ENCODE measurements at regions not wholly inside any gene's neighbourhood (a gene's known extent, or its start where the extent isn't known, plus 50 kb on each side); places are given as distances from the start of the nearest gene placed in this dataset.
"Not testable (repeated sequence)": the region's sequence is repeated elsewhere in the genome, so short reads cannot be mapped to it uniquely, and the experiment has no call there.

DNA sequence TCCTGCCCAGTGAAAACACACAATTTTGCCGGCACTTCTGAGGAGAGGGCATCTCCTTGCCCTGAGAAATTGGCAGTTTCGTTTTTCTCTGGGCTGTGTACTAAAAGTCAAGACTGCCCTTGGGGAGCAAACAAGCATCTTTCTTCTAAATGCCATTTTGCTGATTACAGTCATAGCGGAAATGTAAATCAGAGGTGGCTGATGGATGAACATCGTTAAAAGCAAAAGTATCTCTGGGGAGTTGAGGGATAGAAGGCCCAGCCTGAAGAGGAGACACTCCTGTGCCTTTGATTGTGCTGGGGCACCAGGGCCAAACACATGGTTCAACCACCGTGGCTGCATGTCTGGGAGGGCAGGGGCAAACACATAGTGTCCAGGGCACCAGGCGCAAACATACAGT, 49.8 kb downstream of the ABCC12 start:
- no peak for DNase-seq

DNA sequence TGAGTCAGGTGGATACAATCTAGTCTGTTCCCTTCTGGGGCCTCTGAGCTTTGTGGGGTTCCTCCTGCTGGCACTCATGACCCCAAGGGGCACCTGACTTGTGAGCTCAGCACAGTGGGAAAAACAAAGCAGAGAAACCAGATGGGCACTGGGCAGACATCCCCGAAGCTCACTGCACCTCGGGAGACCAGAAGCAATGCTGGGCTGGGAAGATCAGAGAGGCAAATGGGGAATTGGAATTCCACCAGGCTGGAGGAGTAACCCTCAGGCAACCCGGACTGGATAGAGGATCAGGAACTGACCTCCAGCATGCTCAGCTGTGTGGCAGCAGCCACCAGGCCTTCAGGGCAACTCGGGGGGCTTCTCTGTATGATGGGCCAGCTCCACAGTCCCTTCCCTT, 50.3 kb downstream of the ABCC12 start:
- DNase-seq, result peak; percentile 14

DNA sequence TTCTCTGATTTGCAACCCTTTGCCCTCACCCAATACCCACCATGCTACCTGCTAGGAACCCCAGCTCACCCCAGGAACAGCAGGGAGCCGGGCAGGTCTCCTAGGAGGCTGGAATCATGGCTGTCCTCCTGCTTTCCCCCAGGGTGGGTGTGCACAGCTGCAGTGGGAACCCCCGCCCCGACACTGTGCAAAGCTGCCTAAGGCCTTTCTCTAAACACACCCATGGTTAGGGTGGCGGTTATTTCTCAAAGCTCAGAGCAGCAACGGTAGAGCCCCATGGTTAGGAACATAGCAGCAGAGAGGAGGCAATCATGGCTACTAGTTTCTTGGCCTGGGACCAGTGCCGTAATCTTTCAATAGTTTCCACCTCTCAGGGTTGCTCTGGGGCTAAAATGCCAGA, 52.2 kb downstream of the ABCC12 start:
- no peak for DNase-seq

DNA sequence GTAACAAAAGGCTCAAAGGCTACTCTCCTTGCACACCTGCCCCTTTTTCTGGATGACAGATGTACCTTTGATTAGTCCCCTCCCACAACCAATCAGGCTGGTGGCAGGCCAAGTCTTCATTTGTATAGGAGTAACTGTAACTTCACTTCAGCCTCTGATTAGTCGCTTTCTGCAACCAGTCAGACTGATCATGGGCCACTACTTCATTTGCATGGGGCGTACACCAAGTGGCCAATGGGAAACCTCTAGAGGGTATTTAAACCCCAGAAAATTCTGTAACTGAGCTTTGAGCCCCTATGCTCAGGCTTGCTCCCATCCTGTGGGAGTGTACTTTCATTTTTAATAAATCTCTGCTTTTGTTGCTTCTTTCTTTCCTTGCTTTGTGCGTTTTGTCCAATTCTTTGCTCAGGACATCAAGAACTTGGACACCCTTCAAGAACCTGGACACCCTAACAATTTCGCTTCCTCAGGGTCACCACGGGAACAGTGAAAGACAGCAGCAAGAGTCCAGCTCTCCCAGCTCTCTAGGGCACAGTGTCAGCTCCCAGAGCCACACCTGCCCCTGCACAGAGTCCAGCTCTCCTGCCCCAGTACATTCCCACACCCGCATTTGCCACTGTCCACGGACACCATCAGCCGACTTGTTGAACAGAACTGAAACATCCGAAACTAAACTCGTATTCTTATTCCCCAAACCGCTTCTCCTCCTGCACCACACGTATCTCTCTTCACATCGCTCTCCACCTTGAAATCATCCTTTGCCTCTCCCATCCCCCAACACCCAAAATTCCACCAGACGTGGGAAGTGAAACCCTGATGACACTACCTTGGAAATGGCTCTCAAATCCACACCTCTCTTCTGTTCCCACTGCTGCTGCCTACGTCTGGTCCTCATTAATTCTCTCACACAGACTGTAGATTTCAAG, 53.4 kb downstream of the ABCC12 start:
- no peak for DNase-seq

DNA sequence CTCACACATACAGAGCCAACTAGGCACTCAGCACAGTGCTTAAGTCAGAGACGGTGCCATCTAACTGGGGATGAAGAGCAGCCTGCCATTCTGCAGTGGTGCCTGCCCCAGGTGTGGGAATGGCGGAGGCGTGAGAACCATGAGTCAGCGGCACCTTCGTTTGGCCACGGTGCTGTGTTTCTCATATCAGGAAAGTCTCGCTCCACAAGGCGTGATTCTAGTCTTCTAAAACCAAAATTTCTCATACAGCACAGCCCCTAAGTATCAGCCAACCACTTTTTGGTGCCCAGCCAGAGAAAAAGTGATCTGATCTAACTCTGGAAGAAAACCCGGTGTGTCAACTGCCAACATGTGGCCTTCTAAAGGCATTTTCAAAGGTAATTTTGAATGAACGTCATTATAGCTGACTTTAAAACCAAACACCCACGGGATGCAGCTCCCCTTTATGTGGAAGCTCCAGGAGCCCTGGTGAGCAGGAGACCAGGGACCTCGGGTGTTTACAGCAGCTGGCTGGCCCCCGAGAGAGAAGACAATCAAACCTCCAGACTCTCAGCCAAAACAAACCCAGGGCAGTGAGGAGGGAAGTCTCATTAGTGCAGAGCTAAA, 54.6 kb downstream of the ABCC12 start:
- DNase-seq, result no peak

DNA sequence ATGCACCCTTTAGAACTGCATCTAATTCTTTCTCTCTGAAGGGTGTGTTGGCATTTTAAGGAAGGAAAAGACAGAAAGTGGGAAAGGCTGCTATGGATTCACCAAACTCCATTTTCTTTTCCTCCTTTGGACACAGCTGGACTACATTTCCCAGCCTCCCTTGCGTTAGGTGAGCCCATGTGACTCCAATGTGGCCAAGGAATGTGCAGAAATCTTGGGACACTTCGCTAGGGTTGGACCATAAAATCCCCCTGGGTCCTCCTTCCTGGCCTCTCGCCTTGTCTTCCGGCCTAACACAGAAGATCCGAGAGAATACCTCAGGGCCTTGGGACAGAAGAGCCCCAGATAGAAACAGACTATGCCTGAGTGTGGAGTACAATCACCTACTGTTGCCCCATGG, 56.3 kb downstream of the ABCC12 start:
- no peak for DNase-seq

DNA sequence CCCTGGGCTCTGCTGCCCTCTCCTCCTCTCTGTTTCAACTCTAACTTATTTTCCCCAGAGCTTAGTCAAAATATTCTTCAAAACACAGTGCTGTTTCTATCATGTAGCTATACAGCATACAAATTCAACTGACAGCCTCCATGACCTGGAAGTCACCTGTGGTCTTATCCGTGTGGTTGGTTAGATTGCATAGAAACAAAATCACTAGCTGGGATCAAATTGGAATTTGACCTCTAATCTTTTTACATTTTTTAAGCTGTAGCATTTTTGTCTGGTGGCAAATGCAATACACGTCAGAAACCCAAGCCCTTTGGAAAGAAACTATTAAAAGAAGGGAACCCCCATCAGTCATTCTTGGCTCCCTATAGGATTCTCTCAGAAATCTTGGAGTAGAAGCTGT, 57.3 kb downstream of the ABCC12 start:
- no peak for DNase-seq

DNA sequence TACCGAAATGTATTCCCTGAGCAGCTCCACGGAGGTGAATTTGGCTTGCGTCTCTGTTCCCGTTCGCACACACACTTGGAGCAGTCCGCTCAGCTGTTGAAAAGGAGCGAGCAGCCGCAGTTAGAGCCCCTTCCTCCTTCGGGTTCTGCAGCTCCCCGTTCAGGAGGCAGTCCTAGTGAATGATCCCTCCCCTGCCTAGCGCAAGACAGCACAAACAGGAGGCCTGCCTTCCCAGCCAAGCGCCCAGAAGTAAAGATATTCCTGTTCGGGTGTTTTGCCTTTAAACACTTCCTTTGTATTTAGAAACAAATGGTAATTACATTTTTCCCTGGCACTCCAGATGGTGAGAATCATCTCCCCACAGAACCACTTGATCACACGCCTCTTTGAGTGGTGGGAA, 64.7 kb downstream of the ABCC12 start:
- no peak for DNase-seq

DNA sequence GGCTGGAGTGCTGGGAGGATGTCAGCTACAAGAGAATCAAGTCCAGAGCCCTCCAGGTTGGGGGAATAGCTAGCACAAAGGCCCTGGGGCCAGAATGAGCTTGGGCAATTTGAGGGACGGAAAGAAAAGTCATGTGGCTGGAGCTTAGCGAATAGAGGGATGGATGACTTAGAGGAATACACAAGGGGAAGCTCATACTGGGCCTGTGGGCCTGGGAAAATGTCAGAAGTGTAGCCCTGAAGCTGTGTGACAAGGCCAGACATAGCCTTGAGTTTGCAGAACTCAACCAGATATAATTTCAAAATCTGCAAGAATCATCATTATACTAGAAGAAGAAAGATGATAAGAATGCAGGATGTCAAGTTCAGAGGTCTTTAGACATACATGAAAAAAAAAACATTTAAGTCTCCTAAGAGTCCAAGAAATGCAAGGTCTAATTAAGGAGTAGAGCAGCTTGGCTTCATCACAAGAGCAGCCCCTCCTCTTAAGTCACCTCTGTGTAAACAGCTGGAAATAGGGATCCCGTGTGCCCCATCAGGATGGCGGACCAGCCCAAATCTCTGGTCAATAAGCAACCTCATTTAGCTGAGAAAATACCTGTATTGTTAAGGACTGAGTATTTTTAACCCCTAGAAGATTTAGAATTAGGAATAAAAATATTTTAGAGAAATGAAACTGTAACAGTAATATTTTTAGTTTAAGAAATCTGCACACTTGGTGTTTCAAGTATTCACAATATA, 66.6 kb downstream of the ABCC12 start:
- no peak for DNase-seq

DNA sequence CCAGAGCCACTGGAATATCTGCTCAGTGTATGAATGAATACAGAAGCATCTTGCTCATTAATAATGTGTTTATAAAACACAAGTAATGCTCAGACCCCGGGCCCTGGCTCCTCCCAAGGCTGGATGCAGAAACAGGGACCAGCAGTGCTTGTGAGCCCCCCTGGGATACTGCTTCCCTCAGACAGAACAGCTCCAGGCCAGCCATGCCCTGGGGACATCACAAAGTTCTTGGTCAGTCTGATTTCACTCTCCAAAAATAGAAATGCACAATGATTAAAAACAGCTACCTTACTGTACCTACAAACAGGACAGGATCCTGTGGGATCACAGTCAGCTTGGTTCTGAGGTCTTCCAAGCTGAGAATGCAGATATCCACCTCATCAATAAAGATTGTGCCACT, 68.2 kb downstream of the ABCC12 start:
- no peak for DNase-seq

DNA sequence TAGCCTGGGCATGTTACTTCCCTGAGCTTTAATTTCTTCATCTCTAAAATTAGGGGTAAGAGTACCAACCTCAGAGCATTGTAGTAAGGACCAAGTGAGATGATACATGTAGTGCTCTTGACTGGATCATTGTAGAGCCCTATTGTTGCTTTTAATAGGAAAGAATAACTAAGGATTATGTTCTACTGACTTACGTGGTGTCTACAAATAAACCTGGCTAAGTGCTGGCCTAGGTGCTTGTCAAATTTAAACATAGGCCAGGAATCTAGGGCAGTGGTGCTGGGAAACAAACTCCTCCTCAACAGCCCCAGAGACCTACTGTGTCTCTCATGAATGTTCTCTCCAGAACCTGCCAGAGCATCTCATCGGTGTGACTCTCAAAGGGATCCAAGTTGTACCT, 69.4 kb downstream of the ABCC12 start:
- DNase-seq, result no peak

DNA sequence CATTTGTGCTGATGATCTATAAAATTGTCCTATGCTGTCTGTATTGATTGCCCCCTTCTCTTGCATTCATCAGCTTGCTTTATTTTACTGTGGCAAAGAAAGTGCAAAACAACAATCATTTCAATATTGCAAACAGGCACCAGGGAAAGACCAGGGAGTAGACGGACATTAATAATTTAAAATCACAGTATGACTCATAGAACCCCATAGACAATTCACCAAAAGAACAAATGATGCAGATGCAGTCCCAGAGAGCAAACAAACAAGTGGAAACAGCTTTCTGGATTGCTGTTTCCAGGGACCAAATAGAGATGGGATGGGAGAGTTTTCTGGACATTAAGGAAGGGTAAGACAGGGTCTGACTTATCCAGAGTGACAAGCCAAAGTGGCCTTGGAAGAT, 70.1 kb downstream of the ABCC12 start:
- no peak for DNase-seq

DNA sequence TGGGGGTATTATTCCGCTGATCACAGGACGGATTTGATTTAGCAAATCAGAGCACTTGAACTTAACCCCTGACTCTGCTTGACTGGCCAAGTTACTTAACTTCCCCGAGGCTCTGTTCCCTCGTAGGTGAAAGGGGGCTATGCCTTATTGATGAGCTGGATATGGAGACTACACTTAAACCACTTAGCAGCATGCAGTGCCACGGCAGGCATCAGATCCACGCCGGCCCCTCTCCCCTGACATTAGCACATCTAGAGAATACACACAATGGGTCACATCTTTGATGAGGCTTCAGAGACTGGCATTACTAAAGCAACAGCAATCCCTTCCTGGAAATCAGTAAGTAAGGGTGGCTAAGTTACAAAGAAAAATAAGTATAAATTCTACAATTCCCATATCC, 71.0 kb downstream of the ABCC12 start:
- no peak for DNase-seq

DNA sequence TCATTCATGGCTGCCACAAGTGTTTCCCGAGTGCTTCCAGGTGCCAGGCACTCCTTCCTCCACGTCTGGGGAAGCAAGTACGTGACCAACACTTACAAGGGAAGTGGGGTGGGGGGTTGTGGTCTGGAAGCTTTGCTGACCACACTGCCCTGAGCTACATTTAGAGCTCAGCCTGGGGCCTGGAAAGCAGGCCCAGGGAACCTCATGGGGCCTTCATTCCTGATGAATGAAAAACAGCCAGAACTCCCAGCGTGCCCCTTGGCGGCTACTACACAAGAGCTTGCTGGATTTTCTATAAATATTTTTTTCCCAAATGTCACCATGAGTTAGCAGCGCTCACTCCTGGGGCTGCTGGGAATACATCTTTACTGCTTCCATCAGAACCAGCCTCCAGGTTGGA, 73.3 kb downstream of the ABCC12 start:
- no peak for DNase-seq

DNA sequence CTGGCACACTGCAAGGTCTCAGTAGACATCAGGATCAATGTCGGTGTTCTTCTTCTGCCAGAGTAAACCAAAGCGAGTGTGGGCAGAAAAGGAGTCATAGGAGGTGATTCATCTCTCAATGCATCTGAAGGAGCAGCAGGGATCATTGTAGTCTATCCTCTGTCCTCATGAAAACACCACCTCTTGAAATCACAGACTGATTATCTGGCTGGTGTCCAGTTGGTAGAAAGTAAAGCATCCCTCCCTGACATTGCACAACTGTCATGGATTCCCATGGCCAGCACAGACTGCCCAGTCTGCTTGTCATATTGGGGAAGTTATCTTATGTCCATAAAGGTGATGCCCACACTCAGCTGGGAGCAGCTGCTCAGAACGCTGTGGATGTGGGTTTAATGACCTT, 74.1 kb downstream of the ABCC12 start:
- no peak for DNase-seq

DNA sequence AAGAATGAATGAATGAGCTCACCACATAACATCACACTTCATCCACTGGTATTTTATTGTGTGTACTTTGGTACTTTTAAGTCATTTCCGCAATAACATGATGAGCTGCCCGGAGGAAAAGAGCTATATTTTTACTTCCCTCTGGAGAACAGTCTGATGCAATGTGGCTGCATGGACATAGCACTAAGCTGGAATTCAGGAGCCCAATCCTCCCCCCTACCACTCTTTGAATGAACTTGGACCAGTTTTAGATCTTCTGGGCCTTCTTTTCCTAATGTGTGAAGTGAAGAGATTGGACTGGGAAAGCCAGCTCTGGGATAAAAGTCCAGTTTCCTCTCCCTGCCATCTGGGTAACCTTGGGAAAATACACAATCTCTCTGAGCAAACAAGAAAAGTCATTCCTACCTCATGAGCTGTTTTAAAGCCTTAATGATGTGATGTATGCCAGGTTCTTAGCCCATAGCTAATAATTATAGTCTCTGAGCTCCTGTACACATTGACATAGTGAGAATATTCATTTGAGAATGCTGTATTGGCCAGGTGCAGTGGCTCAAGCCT, 79.3 kb downstream of the ABCC12 start:
- DNase-seq, result no peak

DNA sequence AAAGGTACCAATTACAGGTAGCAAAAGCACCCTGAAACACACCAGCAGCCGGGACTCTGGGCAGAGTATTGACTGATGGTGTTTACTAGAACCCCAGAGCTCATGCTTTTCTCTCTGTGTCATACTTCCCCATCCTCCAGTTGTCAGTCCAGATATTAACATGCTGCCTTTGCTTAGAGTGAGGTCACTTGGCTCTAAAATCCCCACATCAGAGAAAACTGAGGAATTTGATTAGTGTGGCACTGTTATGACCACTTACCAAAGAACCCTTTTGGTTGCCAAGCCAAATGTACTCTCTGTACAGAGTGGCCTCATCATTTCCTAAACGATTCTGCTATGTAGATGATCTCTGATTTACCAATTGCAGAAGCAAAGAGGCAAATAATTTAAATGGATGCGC, 80.4 kb downstream of the ABCC12 start:
- DNase-seq, result no peak

DNA sequence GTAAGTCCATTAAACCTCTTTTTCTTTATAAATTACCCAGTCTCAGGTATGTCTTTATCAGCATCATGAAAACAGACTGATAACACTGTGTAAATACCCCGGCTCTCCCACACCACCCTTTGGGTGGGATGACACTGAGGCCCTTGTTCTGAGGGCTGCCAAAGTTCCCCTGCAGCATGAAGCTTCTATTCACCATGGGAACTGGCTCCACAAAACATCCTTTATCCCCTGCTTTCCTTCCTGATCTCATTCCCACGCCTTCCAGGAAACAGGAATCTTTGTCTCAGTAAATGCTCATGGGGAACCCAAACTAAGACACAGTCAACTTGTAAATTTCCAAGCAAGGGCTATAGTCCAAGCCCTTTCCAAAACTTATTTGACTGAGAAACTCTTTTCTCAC, 88.4 kb downstream of the ABCC12 start:
- no peak for DNase-seq

DNA sequence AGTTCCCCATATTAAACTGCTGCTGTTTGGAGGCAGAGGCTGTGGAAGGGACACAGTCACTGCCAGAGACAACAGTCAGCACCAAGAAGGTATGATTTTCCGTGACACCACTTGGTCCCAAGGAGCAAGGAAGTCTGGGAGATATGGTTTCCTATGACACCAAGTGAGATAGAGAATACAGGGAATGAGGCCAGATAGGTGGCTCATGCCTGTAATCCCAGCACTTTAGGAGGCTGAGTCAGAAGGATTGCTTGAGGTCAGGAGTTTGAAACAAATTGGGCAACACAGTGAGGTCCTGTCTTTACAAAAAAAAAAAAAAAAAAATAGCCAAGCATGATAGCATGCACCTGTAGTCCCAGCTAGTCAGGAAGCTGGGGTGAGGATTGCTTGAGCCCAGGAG, 90.8 kb downstream of the ABCC12 start:
- DNase-seq, result peak; percentile 40

DNA sequence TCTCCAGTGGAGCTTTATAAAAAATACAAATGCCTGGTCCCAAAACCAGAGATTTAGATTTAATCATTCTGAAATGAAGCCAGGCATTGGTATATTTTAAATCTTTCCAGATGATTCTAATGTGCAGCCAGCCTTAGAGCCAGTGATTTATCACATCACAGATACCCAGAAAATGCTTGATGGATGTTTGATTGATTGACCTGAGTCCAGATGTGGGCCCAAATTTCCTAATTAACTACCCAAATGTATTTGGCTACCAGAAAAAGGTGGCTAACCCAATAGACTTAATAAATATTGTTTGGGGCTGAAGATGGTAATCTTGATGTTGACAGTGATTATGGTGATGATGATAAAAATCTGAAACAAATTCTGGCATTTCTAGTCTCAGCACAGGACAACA, 93.1 kb downstream of the ABCC12 start:
- no peak for DNase-seq

DNA sequence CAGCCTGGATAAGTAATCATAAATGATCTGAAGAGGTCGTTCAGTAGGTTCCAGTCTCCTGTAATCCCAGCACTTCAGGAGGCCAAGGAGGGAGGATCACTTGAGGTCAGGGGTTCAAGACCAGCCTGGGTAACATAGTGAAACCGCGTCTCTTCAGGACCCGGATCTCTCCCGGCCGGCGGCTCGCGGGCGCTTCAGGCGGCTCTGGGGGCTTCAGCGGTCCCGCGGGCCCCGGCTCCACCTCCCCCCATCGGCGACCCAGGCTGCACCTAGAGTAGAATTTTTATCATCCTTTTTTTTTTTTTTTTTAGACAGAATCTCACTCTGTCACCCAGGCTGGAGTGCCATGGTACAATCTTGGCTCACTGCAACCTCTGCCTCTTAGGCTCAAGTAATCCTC, 95.9 kb downstream of the ABCC12 start:
- no peak for DNase-seq

DNA sequence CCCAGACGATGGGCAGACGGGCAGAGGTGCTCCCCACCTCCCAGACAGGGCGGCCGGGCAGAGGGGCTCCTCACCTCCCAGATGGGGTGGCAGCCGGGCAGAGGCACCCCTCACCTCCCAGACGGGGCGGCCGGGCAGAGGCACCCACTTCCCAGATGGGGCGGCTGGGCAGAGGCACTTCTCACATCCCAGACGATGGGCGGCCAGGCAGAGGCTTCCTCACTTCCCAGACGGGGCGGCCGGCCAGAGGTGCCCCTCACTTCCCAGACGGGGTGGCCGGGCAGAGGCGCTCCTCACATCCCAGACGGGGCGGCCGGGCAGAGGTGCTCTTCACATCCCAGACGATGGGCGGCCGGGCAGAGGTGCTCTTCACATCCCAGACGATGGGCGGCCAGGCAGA, 96.6 kb downstream of the ABCC12 start:
- not testable (repeated sequence) for DNase-seq

DNA sequence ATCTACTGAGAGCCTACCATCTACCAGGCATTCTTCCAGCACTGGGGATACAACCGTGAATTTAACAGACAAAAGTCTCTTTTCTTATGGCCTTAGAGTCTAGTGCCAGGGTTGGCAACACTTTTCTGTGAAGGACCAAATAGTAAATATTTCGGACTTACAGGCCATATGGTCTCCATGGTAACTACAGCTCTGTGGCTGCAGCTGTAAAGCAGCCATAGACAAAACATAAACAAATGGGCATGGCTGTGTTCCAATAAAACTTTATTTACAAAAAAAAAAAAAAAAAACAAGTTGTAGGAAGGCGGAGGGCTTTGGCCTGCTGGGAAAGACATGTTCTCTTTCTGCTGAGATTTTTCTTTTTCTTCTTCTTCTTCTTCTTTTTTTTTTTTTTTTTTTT, 98.7 kb downstream of the ABCC12 start:
- DNase-seq, result no peak

Data from NCI-H226 (cell line).